ENCODE measurements at regions not wholly inside any gene's neighbourhood (a gene's known extent, or its start where the extent isn't known, plus 50 kb on each side); places are given as distances from the start of the nearest gene placed in this dataset.
"Not testable (repeated sequence)": the region's sequence is repeated elsewhere in the genome, so short reads cannot be mapped to it uniquely, and the experiment has no call there.

DNA sequence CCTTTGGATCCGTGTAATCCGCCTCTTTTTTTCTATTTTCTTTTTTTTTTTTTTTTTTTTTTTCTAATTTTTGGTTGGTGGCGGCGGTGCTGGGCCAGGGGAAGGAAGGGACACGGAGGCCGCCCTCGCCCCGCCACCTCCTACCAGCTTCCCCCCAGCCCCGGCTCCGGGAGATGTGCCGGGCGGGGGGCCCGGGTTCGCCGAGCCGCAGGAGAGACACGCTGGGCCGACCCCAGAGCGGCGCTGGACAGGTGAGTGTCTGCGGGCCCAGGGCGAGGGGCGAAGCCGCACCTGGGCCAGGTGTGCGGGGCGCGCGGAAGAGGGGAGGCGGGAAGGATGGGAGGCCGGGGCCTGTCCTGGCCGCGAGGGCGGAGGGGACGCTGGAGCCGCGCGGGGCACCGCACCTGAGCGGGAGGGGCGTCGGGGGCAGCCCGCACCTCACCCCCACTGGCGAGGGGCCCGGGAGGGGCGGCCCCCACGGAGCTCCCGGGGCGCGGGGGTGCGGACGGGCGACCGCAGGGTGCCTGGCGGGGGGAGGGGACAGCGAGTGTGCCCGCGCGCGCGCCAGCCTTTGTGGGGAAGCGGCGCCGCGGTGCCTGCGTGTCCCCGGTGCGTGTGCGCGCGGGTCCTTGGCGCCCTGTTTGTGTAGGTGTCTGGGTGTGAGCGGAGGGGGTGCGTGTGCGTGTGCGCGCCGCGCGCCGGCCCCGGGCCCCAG, 114.8 kb downstream of the CRLF3 start:
- H3K4me1 Mint-ChIP-seq, result peaks cover 42% of the 10 kb centered on the region
- H2AFZ ChIP-seq (ENCODE audit: insufficient read depth, low read depth, low read length, poor library complexity, severe bottlenecking), result peak overlapping the region; percentile 51
- intact Hi-C loops (cut with micrococcal nuclease), result loop anchor here (2.0 kb wide), 1 partner anchor 331 kb away; the partner anchor contains the start of gene CPD
- H3K79me2 ChIP-seq (ENCODE audit: control insufficient read depth, insufficient read depth, low read length); ATAC-seq (ENCODE audit: low read depth); H3K9me3 ChIP-seq (ENCODE audit: control extremely low read depth in 1 of 3, control insufficient read depth in 2 of 3, insufficient read depth in 1 of 3, low read length in 2 of 3); H3K27ac ChIP-seq (ENCODE audit: low read length in 2 of 2); H4K20me1 ChIP-seq (ENCODE audit: control insufficient read depth, insufficient read depth, low read length, poor library complexity, severe bottlenecking); H3K9me3 Mint-ChIP-seq (ENCODE audit: insufficient read depth); H3K36me3 ChIP-seq (replicated peaks in 1 of 2; ENCODE audit: control extremely low read depth in 1 of 2, control insufficient read depth in 1 of 2, extremely low read depth in 1 of 2, insufficient read depth in 2 of 2, low read length in 1 of 2); CTCF ChIA-PET: not testable (repeated sequence)
- peak overlapping the region; percentile 69 for H3K4me2 ChIP-seq (replicated peaks; ENCODE audit: low read depth, low read length, poor library complexity, severe bottlenecking)
- H3K27me3 Mint-ChIP-seq, result peaks cover 23% of the 10 kb centered on the region
- H3K9ac ChIP-seq (ENCODE audit: low read length), result peak overlapping the region; percentile 52
- POLR2A ChIA-PET, result interaction anchor here (0.6 kb wide), 1 partner anchor 1528 kb away, joined by 3 read pairs; no protein-coding TSS in a partner anchor
- H3K27me3 ChIP-seq (replicated peaks in 1 of 4; ENCODE audit: control extremely low read depth in 1 of 4, control insufficient read depth in 3 of 4, insufficient read depth in 4 of 4, low read length in 3 of 4), result peaks cover 0 to 14% (median 5%) of the 10 kb centered on the region in 4 experiments
- DNase-seq, result peak; percentile 56
- under 1% methylated on average over 74 of the region's 81 CpGs for WGBS (ENCODE audit: insufficient coverage)
- H3K4me1 ChIP-seq (ENCODE audit: control insufficient read depth in 2 of 2, insufficient read depth in 2 of 2, low read length in 2 of 2), result peaks cover 10 to 22% of the 10 kb centered on the region in 2 donors
- peak overlapping the region; percentile 77 for H3K27ac Mint-ChIP-seq
- H3K4me3 Mint-ChIP-seq, result peak overlapping the region; percentile 81
- peak overlapping the region in 4 of 5 experiments; percentile 32 to 87 (median 50) for H3K4me3 ChIP-seq (ENCODE audit: control extremely low read depth in 1 of 5, extremely low read depth in 1 of 5, insufficient read depth in 1 of 5, low read depth in 2 of 5, low read length in 4 of 5)

- Histone ChIP-seq H3K27me3 (replicated peaks in 1 of 4; ENCODE audit: control extremely low read depth in 1 of 4, control insufficient read depth in 3 of 4, insufficient read depth in 4 of 4, low read length in 3 of 4) (peaks cover 0 to 14% (median 5%) of the 10 kb centered on the region in 4 experiments), H3K4me1 (ENCODE audit: control insufficient read depth in 2 of 2, insufficient read depth in 2 of 2, low read length in 2 of 2) (peaks cover 10 to 22% of the 10 kb centered on the region in 2 donors), H3K4me2 (replicated peaks; ENCODE audit: low read depth, low read length, poor library complexity, severe bottlenecking) (peak overlapping the region; percentile 84), H3K4me3 (ENCODE audit: control extremely low read depth in 1 of 5, extremely low read depth in 1 of 5, insufficient read depth in 1 of 5, low read depth in 2 of 5, low read length in 4 of 5) (peak overlapping the region in 4 of 5 experiments; percentile 32 to 87 (median 75)), H3K9ac (ENCODE audit: low read length) (peak overlapping the region; percentile 79), H2AFZ (ENCODE audit: insufficient read depth, low read depth, low read length, poor library complexity, severe bottlenecking) (peak overlapping the region; percentile 97)
- H4K20me1 ChIP-seq (ENCODE audit: control insufficient read depth, insufficient read depth, low read length, poor library complexity, severe bottlenecking); ATAC-seq (ENCODE audit: low read depth); H3K36me3 ChIP-seq (replicated peaks in 1 of 2; ENCODE audit: control extremely low read depth in 1 of 2, control insufficient read depth in 1 of 2, extremely low read depth in 1 of 2, insufficient read depth in 2 of 2, low read length in 1 of 2); H3K9me3 Mint-ChIP-seq (ENCODE audit: insufficient read depth); CTCF ChIA-PET; H3K79me2 ChIP-seq (ENCODE audit: control insufficient read depth, insufficient read depth, low read length); H3K27ac ChIP-seq (ENCODE audit: low read length in 2 of 2); H3K4me3 Mint-ChIP-seq; H3K27ac Mint-ChIP-seq; H3K9me3 ChIP-seq (ENCODE audit: control extremely low read depth in 1 of 3, control insufficient read depth in 2 of 3, insufficient read depth in 1 of 3, low read length in 2 of 3): not testable (repeated sequence)
- under 1% methylated on average over 53 of the region's 64 CpGs for WGBS (ENCODE audit: insufficient coverage)
- intact Hi-C loops (cut with micrococcal nuclease), result loop anchor here (2.0 kb wide), 1 partner anchor 330 kb away; the partner anchor contains the start of gene CPD
- Mint-ChIP-seq H3K27me3 (peaks cover 26% of the 10 kb centered on the region), H3K4me1 (peaks cover 40% of the 10 kb centered on the region)
- POLR2A ChIA-PET, result interaction anchor here (0.6 kb wide), 1 partner anchor 1527 kb away, joined by 3 read pairs; no protein-coding TSS in a partner anchor
- DNase-seq, result peak; percentile 60
Measured at GRCh38 chr17:30709096-30709495, 115.4 kb downstream of the CRLF3 start.

DNA sequence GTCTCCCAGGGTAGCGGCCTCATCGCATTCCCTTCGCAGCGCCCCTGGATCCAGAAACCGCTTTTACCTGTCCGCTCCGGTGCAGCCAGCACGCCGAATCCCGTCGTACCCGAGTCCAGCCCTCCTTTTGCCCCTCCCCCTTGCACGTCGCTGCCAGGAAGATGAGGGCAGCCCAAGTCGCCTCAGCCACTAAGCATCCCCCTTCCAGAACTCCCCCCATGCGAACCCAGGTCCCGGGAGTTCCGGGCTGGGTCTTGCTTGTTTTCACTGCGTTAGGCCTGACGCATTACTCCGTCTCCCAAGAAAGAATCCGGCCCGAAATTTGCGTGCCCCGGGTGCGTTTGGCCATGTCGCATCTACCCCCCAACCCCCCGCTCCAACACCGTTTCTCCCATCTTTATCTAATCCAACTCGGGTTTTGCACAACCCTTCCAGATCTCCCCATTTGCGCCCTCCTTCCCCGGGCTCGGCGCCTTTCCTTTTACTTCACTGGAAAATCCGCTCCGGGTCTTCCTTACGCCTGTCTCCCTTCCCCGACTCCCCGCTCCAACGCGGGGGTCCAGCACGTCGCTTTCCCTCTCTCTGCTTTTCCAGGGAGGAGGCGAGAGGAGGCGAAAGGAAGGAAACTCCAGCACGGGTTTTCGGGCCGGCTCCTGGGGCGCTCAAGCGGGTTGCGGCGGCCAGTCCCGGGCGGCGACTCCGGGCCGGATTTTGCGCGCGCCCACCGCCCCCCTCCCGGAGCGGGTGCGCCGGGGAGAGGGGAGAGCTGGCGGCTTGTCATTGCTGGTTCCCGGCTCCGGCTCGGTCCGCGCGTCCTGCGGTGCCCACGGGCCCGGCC, 116.0 kb downstream of the CRLF3 start:
- ATAC-seq (ENCODE audit: low read depth) (peak; percentile 80), DNase-seq (peak; percentile 82)
- H3K4me1 Mint-ChIP-seq, result peaks cover 40% of the 10 kb centered on the region
- Histone ChIP-seq H2AFZ (ENCODE audit: insufficient read depth, low read depth, low read length, poor library complexity, severe bottlenecking) (peak overlapping the region; percentile 97), H3K27me3 (replicated peaks in 1 of 4; ENCODE audit: control extremely low read depth in 1 of 4, control insufficient read depth in 3 of 4, insufficient read depth in 4 of 4, low read length in 3 of 4) (peaks cover 0 to 14% (median 5%) of the 10 kb centered on the region in 4 experiments), H3K4me3 (ENCODE audit: control extremely low read depth in 1 of 5, extremely low read depth in 1 of 5, insufficient read depth in 1 of 5, low read depth in 2 of 5, low read length in 4 of 5) (peak overlapping the region; percentile 41 to 87 (median 72)), H3K4me1 (ENCODE audit: control insufficient read depth in 2 of 2, insufficient read depth in 2 of 2, low read length in 2 of 2) (peaks cover 10 to 22% of the 10 kb centered on the region in 2 donors), H3K4me2 (replicated peaks; ENCODE audit: low read depth, low read length, poor library complexity, severe bottlenecking) (peak overlapping the region; percentile 84), H3K9ac (ENCODE audit: low read length) (peak overlapping the region; percentile 79)
- H3K9me3 ChIP-seq (ENCODE audit: control extremely low read depth in 1 of 3, control insufficient read depth in 2 of 3, insufficient read depth in 1 of 3, low read length in 2 of 3); H4K20me1 ChIP-seq (ENCODE audit: control insufficient read depth, insufficient read depth, low read length, poor library complexity, severe bottlenecking); H3K9me3 Mint-ChIP-seq (ENCODE audit: insufficient read depth); H3K27ac ChIP-seq (ENCODE audit: low read length in 2 of 2); H3K36me3 ChIP-seq (replicated peaks in 1 of 2; ENCODE audit: control extremely low read depth in 1 of 2, control insufficient read depth in 1 of 2, extremely low read depth in 1 of 2, insufficient read depth in 2 of 2, low read length in 1 of 2); POLR2A ChIA-PET; H3K79me2 ChIP-seq (ENCODE audit: control insufficient read depth, insufficient read depth, low read length): not testable (repeated sequence)
- CTCF ChIA-PET, result interaction anchor here (1.1 kb wide), 1 partner anchor 116 kb away, joined by 3 read pairs; the partner anchor contains the start of gene CRLF3
- H3K27me3 Mint-ChIP-seq, result peaks cover 30% of the 10 kb centered on the region
- intact Hi-C loops (cut with micrococcal nuclease), result loop anchor here (2.0 kb wide), 1 partner anchor 330 kb away; the partner anchor contains the start of gene CPD
- H3K4me3 Mint-ChIP-seq, result peak overlapping the region; percentile 98
- WGBS (ENCODE audit: insufficient coverage), result under 1% methylated on average over 66 of the region's 75 CpGs
- H3K27ac Mint-ChIP-seq, result peak overlapping the region; percentile 67
